ENCODE measurements at regions not wholly inside any gene's neighbourhood (a gene's known extent, or its start where the extent isn't known, plus 50 kb on each side); places are given as distances from the start of the nearest gene placed in this dataset.

DNA sequence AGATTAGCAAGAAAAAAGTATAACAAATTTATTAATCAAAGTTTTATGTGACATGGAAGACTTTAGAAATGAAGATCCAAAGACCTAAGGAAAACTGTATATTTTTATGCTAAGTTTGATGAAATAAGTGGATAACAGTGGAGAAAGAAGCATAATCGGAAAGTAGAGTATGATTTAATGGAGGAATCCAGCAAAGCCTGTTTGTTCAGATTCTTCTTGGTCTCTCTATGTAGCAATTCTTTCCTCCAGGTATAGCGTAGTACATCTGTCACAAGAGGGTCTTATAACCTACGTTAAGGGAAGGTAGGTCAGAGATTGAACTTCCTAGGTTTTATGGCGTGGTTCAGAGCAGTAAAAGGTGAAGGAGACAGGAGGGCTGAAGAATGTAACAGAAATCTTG lies 600.6 kb upstream of the CHORDC1 start:
- Mint-ChIP-seq H3K4me3 (no peak overlapping the region), H3K9me3 (no peaks in the 10 kb centered on the region), H3K27ac (no peak overlapping the region), H3K4me1 (no peaks in the 10 kb centered on the region), H3K36me3 (ENCODE audit: low read depth) (no peaks in the 10 kb centered on the region), H3K27me3 (ENCODE audit: low read depth, poor library complexity) (no peaks in the 10 kb centered on the region)
- TF ChIP-seq, protein P1, sequence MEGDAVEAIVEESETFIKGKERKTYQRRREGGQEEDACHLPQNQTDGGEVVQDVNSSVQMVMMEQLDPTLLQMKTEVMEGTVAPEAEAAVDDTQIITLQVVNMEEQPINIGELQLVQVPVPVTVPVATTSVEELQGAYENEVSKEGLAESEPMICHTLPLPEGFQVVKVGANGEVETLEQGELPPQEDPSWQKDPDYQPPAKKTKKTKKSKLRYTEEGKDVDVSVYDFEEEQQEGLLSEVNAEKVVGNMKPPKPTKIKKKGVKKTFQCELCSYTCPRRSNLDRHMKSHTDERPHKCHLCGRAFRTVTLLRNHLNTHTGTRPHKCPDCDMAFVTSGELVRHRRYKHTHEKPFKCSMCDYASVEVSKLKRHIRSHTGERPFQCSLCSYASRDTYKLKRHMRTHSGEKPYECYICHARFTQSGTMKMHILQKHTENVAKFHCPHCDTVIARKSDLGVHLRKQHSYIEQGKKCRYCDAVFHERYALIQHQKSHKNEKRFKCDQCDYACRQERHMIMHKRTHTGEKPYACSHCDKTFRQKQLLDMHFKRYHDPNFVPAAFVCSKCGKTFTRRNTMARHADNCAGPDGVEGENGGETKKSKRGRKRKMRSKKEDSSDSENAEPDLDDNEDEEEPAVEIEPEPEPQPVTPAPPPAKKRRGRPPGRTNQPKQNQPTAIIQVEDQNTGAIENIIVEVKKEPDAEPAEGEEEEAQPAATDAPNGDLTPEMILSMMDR (IDR thresholded peaks at IDR 0.05): no peak
- no peak for DNase-seq

DNA sequence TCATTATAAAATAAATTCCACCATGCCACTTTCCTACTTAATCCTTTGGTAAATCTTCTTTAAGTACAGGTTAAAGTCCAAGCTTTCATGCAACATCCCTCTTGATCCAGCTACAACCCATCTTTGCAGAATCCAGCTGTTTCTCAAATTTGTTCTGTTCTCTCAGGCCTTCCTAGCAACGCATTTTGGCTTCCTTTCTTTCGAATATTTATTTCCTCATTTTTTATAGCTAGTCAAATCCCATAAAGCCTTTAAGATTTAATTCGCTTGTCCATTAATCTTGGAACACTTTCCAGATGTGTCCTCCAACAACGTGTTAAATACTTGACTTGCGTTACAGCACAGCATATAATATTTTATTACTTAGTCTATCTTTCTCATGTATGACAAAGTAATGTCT lies 600.1 kb upstream of the CHORDC1 start:
- DNase-seq: no peak
- TF ChIP-seq, protein P1 (IDR thresholded peaks at IDR 0.05): no peak

DNA sequence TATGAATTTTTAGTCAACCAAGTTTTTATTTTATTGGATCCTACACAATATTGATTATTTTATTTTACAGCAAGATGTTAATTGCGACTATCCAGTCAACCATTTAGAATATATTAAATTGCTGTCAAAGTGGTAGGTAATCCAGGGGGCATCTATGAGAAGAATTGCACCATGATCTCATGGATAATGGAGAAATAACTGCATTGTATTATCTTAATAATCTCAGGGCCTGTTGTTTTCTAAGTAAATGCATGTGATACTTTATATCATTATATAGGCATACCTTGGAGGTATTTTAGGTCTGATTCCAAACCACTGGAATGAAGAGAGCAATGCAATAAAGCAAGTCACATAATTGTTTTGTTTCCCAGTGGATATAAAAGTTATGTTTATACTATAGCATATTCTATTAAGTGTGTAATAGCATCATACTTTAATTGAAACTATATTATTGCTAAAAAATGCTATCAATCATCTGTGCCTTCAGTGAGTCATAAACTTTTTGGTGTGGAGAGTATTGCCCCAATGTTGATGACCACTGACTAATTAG lies 595.4 kb upstream of the CHORDC1 start:
- DNase-seq: no peak
- Mint-ChIP-seq H3K4me3 (no peak overlapping the region), H3K27ac (no peak overlapping the region), H3K9me3 (no peaks in the 10 kb centered on the region), H3K36me3 (ENCODE audit: low read depth) (no peaks in the 10 kb centered on the region), H3K4me1 (no peaks in the 10 kb centered on the region), H3K27me3 (ENCODE audit: low read depth, poor library complexity) (no peaks in the 10 kb centered on the region)
- TF ChIP-seq, protein P1 (IDR thresholded peaks at IDR 0.05): no peak

More for the DNA sequence above, 600.1 kb upstream of the CHORDC1 start:
- no peaks in the 10 kb centered on the region for H3K27me3 Mint-ChIP-seq (ENCODE audit: low read depth, poor library complexity)
- no peak overlapping the region for H3K27ac Mint-ChIP-seq
- no peak overlapping the region for H3K4me3 Mint-ChIP-seq
- no peaks in the 10 kb centered on the region for H3K36me3 Mint-ChIP-seq (ENCODE audit: low read depth)
- H3K9me3 Mint-ChIP-seq: no peaks in the 10 kb centered on the region
- H3K4me1 Mint-ChIP-seq: no peaks in the 10 kb centered on the region

DNA sequence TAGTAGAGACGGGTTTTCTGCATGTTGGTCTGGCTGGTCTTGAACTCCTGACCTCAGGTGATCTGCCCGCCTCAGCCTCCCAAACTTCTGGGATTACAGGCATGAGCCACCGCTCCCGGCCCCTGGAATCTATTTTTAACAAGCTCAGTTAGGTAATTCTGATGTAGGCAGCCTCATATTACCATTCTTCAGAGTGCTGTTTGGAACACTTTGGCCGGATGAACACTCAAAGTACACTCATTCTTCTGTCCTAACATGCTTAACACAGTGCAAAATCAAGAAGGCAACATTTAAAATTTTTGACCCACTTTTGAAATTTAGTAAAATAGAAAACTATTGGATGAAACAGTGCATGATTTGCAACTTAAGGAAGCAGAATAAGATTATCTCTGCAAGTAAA lies 586.7 kb upstream of the CHORDC1 start:
- no peaks in the 10 kb centered on the region for H3K4me1 Mint-ChIP-seq
- H3K27me3 Mint-ChIP-seq (ENCODE audit: low read depth, poor library complexity): no peaks in the 10 kb centered on the region
- DNase-seq: no peak
- H3K36me3 Mint-ChIP-seq (ENCODE audit: low read depth): no peaks in the 10 kb centered on the region
- TF ChIP-seq, protein P1 (IDR thresholded peaks at IDR 0.05): no peak
- no peak overlapping the region for H3K4me3 Mint-ChIP-seq
- H3K27ac Mint-ChIP-seq: no peak overlapping the region
- no peaks in the 10 kb centered on the region for H3K9me3 Mint-ChIP-seq

DNA sequence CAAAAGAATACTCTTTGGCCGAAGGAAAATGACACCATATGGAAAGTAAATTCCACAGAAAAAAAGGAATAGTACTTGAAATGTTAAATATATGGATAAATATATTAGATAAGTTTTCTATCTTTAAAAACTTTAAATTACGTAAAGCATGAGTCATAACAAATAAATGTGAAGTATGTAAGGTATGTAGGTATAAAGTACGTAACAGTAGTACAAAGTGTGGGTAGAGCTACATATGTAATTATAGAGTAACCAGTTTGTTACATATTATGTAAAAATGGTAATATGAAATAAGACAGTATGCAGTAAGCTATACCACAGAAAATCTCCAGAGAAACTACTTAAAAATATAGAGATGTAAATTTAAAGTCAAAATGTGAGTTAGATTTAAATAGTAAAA lies 582.3 kb upstream of the CHORDC1 start:
- no peak for DNase-seq
- TF ChIP-seq, protein P1 (IDR thresholded peaks at IDR 0.05): no peak
- H3K27me3 Mint-ChIP-seq (ENCODE audit: low read depth, poor library complexity): no peaks in the 10 kb centered on the region
- no peak overlapping the region for H3K27ac Mint-ChIP-seq
- no peaks in the 10 kb centered on the region for H3K4me1 Mint-ChIP-seq
- H3K9me3 Mint-ChIP-seq: no peaks in the 10 kb centered on the region
- H3K36me3 Mint-ChIP-seq (ENCODE audit: low read depth): no peaks in the 10 kb centered on the region
- H3K4me3 Mint-ChIP-seq: no peak overlapping the region

DNA sequence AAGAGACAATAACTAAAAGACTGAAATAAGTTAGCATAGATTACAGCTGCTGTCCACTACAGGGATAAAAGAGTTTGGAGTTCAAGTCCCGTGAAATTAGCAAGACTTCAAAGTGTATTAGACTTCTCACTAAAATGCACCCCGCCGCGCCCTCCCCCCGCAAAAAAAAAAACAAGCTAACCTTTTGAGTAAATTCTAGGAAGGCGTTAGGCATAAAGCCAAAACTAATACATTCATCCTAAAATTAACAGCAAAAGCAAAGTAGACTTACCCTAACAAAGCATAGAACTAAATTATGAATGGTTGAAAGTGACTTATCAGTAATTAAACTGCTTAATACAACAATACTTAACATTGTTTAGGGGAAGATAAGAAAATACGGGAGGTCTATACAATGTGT lies 581.0 kb upstream of the CHORDC1 start:
- no peaks in the 10 kb centered on the region for H3K36me3 Mint-ChIP-seq (ENCODE audit: low read depth)
- DNase-seq: no peak
- no peak overlapping the region for H3K4me3 Mint-ChIP-seq
- no peaks in the 10 kb centered on the region for H3K27me3 Mint-ChIP-seq (ENCODE audit: low read depth, poor library complexity)
- H3K27ac Mint-ChIP-seq: no peak overlapping the region
- H3K9me3 Mint-ChIP-seq: no peaks in the 10 kb centered on the region
- TF ChIP-seq, protein P1 (IDR thresholded peaks at IDR 0.05): no peak
- peaks cover 3% of the 10 kb centered on the region for H3K4me1 Mint-ChIP-seq

Measured in nephron progenitor cell (in vitro differentiated cells).